SH-SY5Y (cell line): ENCODE measurements at regions not wholly inside any gene's neighbourhood (a gene's known extent, or its start where the extent isn't known, plus 50 kb on each side); places are given as distances from the start of the nearest gene placed in this dataset.

Source experiments
- GATA2 ChIP-seq: IDR thresholded peaks from 2 replicates; pipeline ENCODE4 v1.6.1; 2011; ENCODE audit warnings: mild to moderate bottlenecking, low read depth, low read length
- GATA3 ChIP-seq: IDR thresholded peaks from 2 replicates; pipeline ENCODE4 v1.6.1; 2011; ENCODE audit warnings: low read depth, mild to moderate bottlenecking, low read length, moderate library complexity

DNA sequence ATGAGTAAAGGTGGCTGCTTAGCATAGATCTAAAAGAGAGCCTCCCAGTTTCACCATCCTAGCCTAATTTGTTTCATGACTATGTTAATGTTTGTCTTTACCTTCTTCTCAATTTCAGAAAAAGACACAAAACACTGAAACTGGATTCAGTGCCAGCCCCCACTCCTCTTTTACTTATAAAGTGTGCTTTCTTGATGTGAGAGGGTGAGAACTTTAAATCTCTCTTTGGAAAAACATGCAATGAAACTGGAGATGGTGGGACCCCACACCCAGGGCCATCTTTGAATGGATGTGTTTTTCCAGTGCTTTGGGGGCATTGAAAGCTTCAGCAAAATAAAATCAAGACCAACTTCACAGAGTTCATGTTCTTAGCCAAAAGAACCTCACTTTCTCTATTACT, 185.9 kb downstream of the CYRIA start:
- TF ChIP-seq GATA3 (no peak), GATA2 (no peak)
